Activated T-helper 1 cell treated with anti-CD3 and anti-CD28 coated beads, Interleukin-2, amount 50 U/mL, for 16 hours (primary cell): ENCODE measurements at regions not wholly inside any gene's neighbourhood (a gene's known extent, or its start where the extent isn't known, plus 50 kb on each side); places are given as distances from the start of the nearest gene placed in this dataset.
"Not testable (repeated sequence)": the region's sequence is repeated elsewhere in the genome, so short reads cannot be mapped to it uniquely, and the experiment has no call there.

Experiments used
- DNase-seq, 2 donors: peaks; one replicate each; pipeline ENCODE4 v3.0.0-alpha.2; 2020; ENCODE audit warnings: low read depth in 1 of 2, low spot score in 1 of 2

- DNase-seq = no peak
Observed at GRCh38 chr9:90070931-90071660, 466.3 kb downstream of the GADD45G start.

GRCh38 chr9:90073186-90073945 lies 468.6 kb downstream of the GADD45G start:
- DNase-seq = no peak

GRCh38 chr9:90074316-90074962 lies 469.6 kb downstream of the GADD45G start:
- DNase-seq = no peak

GRCh38 chr9:90077598-90077997 lies 472.8 kb downstream of the GADD45G start:
- DNase-seq = not testable (repeated sequence)

GRCh38 chr9:90078988-90079421 lies 474.2 kb downstream of the GADD45G start:
- DNase-seq = no peak

GRCh38 chr9:90085633-90086032 lies 480.8 kb downstream of the GADD45G start:
- DNase-seq = no peak

DNA sequence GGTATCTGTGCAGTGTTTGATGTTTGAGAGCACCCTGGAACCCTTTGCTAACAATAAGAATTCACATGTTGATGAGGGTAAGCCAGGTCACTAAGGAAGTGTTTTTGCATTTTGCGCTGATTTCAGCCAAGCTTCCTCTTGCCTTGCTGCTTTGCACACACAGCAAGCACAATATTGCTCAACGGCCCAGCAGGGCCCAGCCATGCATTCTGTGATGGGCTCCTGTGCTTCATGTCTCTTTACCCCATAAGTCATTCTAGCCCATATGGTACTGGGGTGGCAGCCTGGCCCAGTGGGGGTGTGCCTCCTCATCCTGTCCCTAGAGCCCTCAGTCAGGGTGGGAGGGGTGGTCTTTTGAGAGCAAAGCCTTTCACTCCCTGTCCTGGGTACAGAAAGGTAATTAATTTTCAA lies 481.3 kb downstream of the GADD45G start:
- no peak for DNase-seq

DNA sequence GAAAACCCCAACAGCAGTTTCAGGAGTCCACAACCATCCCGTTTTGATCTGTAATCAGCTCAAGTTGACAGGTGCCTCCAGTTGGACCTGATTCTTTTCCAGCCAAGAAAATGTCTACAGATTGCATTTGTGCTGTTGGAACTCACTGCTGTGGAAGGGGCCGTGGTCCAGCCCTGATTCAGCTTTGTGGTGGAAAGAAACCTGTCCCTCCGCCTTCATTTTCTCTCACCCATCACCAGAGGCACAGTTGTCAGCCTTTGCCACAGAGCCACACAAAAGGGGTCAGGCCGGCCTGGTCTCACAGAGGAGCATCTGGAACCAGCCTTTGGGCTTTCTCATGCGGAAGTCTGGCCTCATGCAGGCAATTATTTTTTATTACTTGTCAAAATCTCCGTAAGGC lies 483.6 kb downstream of the GADD45G start:
- DNase-seq = no peak

- no peak for DNase-seq
Observed at GRCh38 chr9:90088856-90089255, 484.0 kb downstream of the GADD45G start.

- DNase-seq = no peak
Observed at GRCh38 chr9:90090997-90091396, 486.2 kb downstream of the GADD45G start.

GRCh38 chr9:90092508-90092907 lies 487.7 kb downstream of the GADD45G start:
- DNase-seq = no peak

DNA sequence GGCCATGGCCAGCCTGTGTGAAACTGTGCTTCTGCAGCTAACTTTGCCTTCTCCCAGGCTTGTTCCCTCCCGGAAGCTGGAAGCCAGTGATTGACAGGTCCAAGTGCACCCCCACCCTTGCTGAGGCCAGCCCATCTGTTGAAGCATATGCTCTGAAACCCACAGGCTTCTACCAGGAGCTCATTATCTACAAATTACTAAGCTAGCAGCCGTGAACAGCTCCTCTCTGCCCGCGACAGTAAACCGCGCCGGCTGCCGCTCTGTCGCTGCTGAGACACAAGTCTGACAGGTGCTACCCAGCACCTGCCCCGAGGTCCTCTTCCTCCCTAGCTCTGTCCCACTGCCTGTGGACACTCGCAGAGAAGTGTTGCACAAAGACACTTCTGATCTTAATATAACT lies 490.9 kb downstream of the GADD45G start:
- no peak for DNase-seq

- DNase-seq = no peak
Observed at GRCh38 chr9:90097237-90097636, 492.4 kb downstream of the GADD45G start.

- no peak for DNase-seq
Observed at GRCh38 chr9:90098408-90098807, 493.6 kb downstream of the GADD45G start.

GRCh38 chr9:90099262-90099963 lies 494.6 kb downstream of the GADD45G start:
- DNase-seq = no peak

GRCh38 chr9:90100014-90100413 lies 495.2 kb downstream of the GADD45G start:
- no peak for DNase-seq

- peak; percentile 43 to 52 for DNase-seq
Observed at GRCh38 chr9:90102292-90102901, 497.6 kb downstream of the GADD45G start.

- no peak for DNase-seq
Observed at GRCh38 chr9:90103771-90104170, 499.0 kb downstream of the GADD45G start.

DNA sequence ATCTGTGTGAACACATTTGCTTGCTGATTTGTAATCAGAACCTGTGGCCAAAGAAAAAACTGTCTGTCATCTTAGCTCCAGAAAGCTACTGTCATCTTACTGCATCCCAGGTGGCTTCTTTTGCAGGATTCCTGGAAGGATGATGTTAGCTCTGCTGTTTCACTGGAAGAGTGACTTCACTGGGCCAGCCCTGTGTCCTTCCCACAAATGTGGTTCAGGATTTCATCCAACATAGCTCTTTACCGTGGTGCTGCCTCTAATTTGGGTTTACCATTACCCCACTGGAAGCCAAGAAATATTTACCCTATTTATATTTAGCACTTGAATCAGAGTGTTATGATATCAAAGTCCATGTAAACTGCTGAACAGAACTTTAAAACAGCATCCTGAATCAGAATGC lies 501.0 kb downstream of the GADD45G start:
- no peak for DNase-seq

DNA sequence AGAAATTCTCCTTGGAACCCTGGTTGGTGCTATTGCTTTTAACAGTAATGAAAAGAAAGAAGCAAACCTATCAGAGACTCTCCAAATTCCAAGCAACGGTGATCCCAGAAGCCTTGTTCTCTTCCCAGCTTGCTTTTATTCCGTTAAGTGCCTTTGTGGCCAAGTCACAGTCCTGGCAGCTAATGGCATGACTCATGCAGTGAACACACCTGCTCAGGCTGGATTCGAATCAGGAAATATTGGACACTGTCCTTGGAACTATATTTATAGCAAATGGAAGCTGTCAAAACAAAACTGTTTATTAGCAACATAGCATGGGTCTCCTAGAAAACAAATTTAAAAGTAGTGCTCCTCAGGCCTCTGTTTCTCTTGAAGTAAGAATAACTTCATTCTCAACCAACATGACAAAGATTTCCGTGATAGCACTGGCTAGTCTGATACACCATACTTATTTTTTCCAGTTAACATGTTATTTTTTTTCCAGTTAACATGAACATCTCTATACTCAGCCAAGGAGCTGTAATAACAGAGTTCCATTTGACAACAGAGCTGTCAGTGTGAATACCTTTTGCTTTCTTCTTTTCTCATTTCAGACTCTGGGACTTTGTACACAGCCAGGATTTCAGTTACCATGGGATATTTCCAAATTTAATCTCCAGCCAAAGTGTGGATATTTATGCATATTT lies 502.4 kb downstream of the GADD45G start:
- no peak for DNase-seq
